ENCODE measurements at regions not wholly inside any gene's neighbourhood (a gene's known extent, or its start where the extent isn't known, plus 50 kb on each side); places are given as distances from the start of the nearest gene placed in this dataset.

- TF ChIP-seq CTCF (IDR thresholded peaks at IDR 0.05) (no peak), EP300 (IDR thresholded peaks at IDR 0.05) (no peak), POLR2A (IDR thresholded peaks at IDR 0.05) (no peak)
Measured at GRCh38 chr13:111947876-111948275, 119.1 kb upstream of the SOX1 start.
